Ovary (tissue), 3 donors: ENCODE measurements at regions not wholly inside any gene's neighbourhood (a gene's known extent, or its start where the extent isn't known, plus 50 kb on each side); places are given as distances from the start of the nearest gene placed in this dataset.

Source experiments
- CTCF ChIP-seq, 3 donors: fragments of 450-650 bp in 2 of 3; fragments of 200-600 bp in 1 of 3; IDR thresholded peaks; one replicate each; pipeline versions ENCODE4 v1.5.1 to v1.8.0; 2016 to 2022; ENCODE audit warnings: antibody characterized with exemption in 3 of 3, mild to moderate bottlenecking in 1 of 3
- EP300 ChIP-seq: sonication (generic); formaldehyde crosslinking; IDR thresholded peaks from one replicate; pipeline ENCODE4 v1.6.1; 2017; ENCODE audit warnings: antibody characterized with exemption
- POLR2A ChIP-seq: fragments of 450-650 bp; IDR thresholded peaks from one replicate; pipeline ENCODE4 v1.6.1; 2017; ENCODE audit warnings: antibody characterized with exemption, mild to moderate bottlenecking, moderate library complexity
- donor health status: DM: no; HTN: no; CAD: no.

- no peak for TF ChIP-seq CTCF (IDR thresholded peaks at IDR 0.05)
- no peak for TF ChIP-seq POLR2A
- no peak for TF ChIP-seq EP300
These were observed 296.6 kb upstream of the PCSK5 start for GRCh38 chr9:75593920-75594319.
